HepG2 (cell line): ENCODE measurements at regions not wholly inside any gene's neighbourhood (a gene's known extent, or its start where the extent isn't known, plus 50 kb on each side); places are given as distances from the start of the nearest gene placed in this dataset.

Experiments used
- ATAC-seq: fragments of 200-7000 bp; cut with Tn5 transposase; 3 replicates; pipeline ENCODE4 v1.9.1; 2020; ENCODE audit warnings: mild to moderate bottlenecking, moderate library complexity
- BruUV-seq: library from RNA; stranded (reverse); fragments of 400-500 nt; replicated peaks from 2 replicates; lab custom pipeline; 2021; lab: Mats Ljungman, UMichigan
- CTCF ChIA-PET: fragments of 300-600 bp; formaldehyde crosslinking; extraction: SDS; loops from one replicate; lab custom pipeline; 2021; ENCODE audit warnings: low total read pairs, inconsistent platforms, low intra/inter-chr PET ratio; lab: Yijun Ruan, JAX
- POLR2A ChIA-PET: fragments of 350-600 bp; sonication (Branson Sonifier 250); formaldehyde crosslinking; loops from one replicate; lab custom pipeline; 2020; ENCODE audit warnings: antibody characterized with exemption, inconsistent platforms; lab: Yijun Ruan, JAX
- DNase-seq: peaks from one replicate; pipeline ENCODE4 v3.0.0-alpha.2; 2015; ENCODE audit warnings: low spot score
- FAIRE-seq: peaks from 3 replicates; lab custom pipeline; 2011; peaks lifted over from hg19 to GRCh38; lab: Jason Lieb, UNC
- H2AFZ ChIP-seq: one replicate; pipeline ENCODE4 v1.6.1; 2011; ENCODE audit warnings: low read length, inconsistent platforms
- H3K27ac ChIP-seq: fragments of 300-600 bp; 3 replicates; pipeline ENCODE4 v1.8.0; 2011; ENCODE audit warnings: mixed run types, mild to moderate bottlenecking, mixed read lengths, low read length, inconsistent platforms; ENCODE audit not compliant: insufficient read depth; ENCODE audit errors: extremely low read length
- H3K27me3 ChIP-seq, 2 experiments: fragments of 200-600 bp in 1 of 2; 2 replicates in 1 of 2; 3 replicates in 1 of 2; pipeline versions ENCODE4 v1.6.0 to v1.8.0; 2011; ENCODE audit warnings: low read length in 2 of 2, mild to moderate bottlenecking in 2 of 2, moderate library complexity in 2 of 2, inconsistent platforms in 1 of 2; ENCODE audit not compliant: insufficient read depth in 2 of 2, control insufficient read depth in 1 of 2
- H3K36me3 ChIP-seq, 2 experiments: fragments of 200-600 bp in 1 of 2; replicated peaks in 1 of 2; 2 replicates in 1 of 2; 3 replicates in 1 of 2; pipeline versions ENCODE4 v1.5.1 to v1.8.0; 2011; ENCODE audit warnings: low read length in 2 of 2, inconsistent platforms in 1 of 2; ENCODE audit not compliant: insufficient read depth in 2 of 2, control insufficient read depth in 1 of 2
- H3K4me1 ChIP-seq: 2 replicates; pipeline ENCODE4 v1.5.1; 2012; ENCODE audit warnings: low read length, inconsistent platforms; ENCODE audit not compliant: insufficient read depth
- H3K4me2 ChIP-seq: 2 replicates; pipeline ENCODE4 v1.6.0; 2011; ENCODE audit warnings: low read depth, low read length, inconsistent platforms
- H3K4me3 ChIP-seq, 3 experiments: fragments of 200-600 bp in 1 of 3; sonication (generic), shearing (Covaris generic) in 1 of 3; replicated peaks in 1 of 3; 2 replicates each; pipeline ENCODE4 v1.5.1; 2011 to 2016; ENCODE audit warnings: low read length in 3 of 3, inconsistent platforms in 2 of 3, low read depth in 2 of 3, mild to moderate bottlenecking in 2 of 3, control low read depth in 1 of 3, mixed read lengths in 1 of 3; ENCODE audit not compliant: insufficient read depth in 1 of 3
- H3K79me2 ChIP-seq: one replicate; pipeline ENCODE4 v1.6.1; 2011; ENCODE audit warnings: low read length, inconsistent platforms; ENCODE audit not compliant: insufficient read depth
- H3K9ac ChIP-seq: 2 replicates; pipeline ENCODE4 v1.6.0; 2011; ENCODE audit warnings: mild to moderate bottlenecking, low read depth, low read length, inconsistent platforms; ENCODE audit not compliant: insufficient read depth
- H3K9me3 ChIP-seq: 2 replicates; pipeline ENCODE4 v1.5.1; 2012; ENCODE audit warnings: mild to moderate bottlenecking, low read length
- H4K20me1 ChIP-seq: 2 replicates; pipeline ENCODE4 v1.6.0; 2011; ENCODE audit warnings: inconsistent platforms, mild to moderate bottlenecking, low read length, moderate library complexity; ENCODE audit not compliant: insufficient read depth
- RNF2 ChIP-seq: fragments of 450-650 bp; conservative IDR thresholded peaks from 2 replicates; pipeline ENCODE4 v1.6.1; 2016; ENCODE audit warnings: low read depth
- ZNF430 ChIP-seq: sonication (generic); formaldehyde crosslinking; IDR thresholded peaks from 2 replicates; pipeline ENCODE4 v1.9.0; 2021; ENCODE audit warnings: mild to moderate bottlenecking, missing genetic modification reagents
- ZNF768 ChIP-seq: sonication (generic); formaldehyde crosslinking; IDR thresholded peaks from 2 replicates; pipeline ENCODE4 v1.4.0; 2020; ENCODE audit warnings: missing genetic modification reagents
- ZNF878 ChIP-seq: sonication (generic); formaldehyde crosslinking; IDR thresholded peaks from 2 replicates; pipeline ENCODE4 v1.8.1; 2023; ENCODE audit warnings: mild to moderate bottlenecking, missing genetic modification reagents, moderate library complexity
- WGBS: methylation state at CpG from one replicate; pipeline ENCODE4 v1.1.6; 2017; ENCODE audit warnings: low lambda C conversion rate; 5-methylcytosine and 5-hydroxymethylcytosine counted together
- in situ Hi-C: cut with HindIII; loops from 2 replicates; pipeline ENCODE4 v1.10.0; 2017; ENCODE audit warnings: low pct_unique_long_range_greater_than_20kb; ENCODE audit not compliant: extremely low pct_ligation_motif_present
- intact Hi-C: fragments of 100-400 bp; cut with micrococcal nuclease; formaldehyde crosslinking; loops from one replicate; pipeline ENCODE4 v1.10.0; 2022; ENCODE audit not compliant: unreplicated experiment
- TF ChIP-seq, protein P1 (sequence below): sonication (generic); formaldehyde crosslinking; IDR thresholded peaks from 2 replicates; pipeline ENCODE4 v1.8.0; 2022; ENCODE audit warnings: missing genetic modification reagents, low read depth, mild to moderate bottlenecking, borderline replicate concordance

DNA sequence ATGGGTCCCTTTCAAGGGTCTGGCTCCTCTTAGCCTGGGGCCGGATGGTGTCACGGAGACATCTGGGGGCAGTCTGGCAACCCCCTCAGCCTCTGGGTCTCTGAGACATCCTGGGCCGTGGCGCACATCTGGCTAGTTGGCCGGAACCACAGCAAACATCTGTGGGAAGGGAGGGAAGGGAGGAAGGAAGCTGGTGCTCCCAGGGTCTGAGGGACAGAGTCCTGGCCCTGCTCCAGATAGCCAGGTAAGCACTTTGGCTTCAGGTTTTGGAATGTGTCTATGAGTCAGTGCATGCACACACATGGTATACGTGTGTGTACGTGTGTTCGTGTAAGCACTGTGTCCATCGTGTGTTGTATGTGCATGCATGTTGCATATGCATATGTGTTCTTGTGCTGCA, 225.1 kb downstream of the MN1 start:
- no peaks in the 10 kb centered on the region for H3K79me2 ChIP-seq
- H4K20me1 ChIP-seq: no peaks in the 10 kb centered on the region
- no peak for ATAC-seq
- H3K4me1 ChIP-seq: no peaks in the 10 kb centered on the region
- no TSS peak for BruUV-seq
- DNase-seq: no peak
- H3K4me3 ChIP-seq: no peak overlapping the region
- no peak for FAIRE-seq
- no peaks in the 10 kb centered on the region for H3K36me3 ChIP-seq
- no peak for TF ChIP-seq ZNF430 (CRISPR knock-in tag)
- H3K9ac ChIP-seq: no peak overlapping the region
- no peak overlapping the region for H3K27ac ChIP-seq
- in situ Hi-C loops: no loop called here
- no peak overlapping the region for H3K4me2 ChIP-seq
- H2AFZ ChIP-seq: no peak overlapping the region
- intact Hi-C loops: no loop called here
- ChIA-PET CTCF (no interaction called here), POLR2A (no interaction called here)
- H3K27me3 ChIP-seq: peaks cover 0 to 56% of the 10 kb centered on the region in 2 experiments; a peak in 3 of 5 replicates
- H3K9me3 ChIP-seq: peaks cover 5% of the 10 kb centered on the region; the same call in 1 of the 2 replicates
- 61% methylated on average over 6 of the region's 9 CpGs for WGBS

DNA sequence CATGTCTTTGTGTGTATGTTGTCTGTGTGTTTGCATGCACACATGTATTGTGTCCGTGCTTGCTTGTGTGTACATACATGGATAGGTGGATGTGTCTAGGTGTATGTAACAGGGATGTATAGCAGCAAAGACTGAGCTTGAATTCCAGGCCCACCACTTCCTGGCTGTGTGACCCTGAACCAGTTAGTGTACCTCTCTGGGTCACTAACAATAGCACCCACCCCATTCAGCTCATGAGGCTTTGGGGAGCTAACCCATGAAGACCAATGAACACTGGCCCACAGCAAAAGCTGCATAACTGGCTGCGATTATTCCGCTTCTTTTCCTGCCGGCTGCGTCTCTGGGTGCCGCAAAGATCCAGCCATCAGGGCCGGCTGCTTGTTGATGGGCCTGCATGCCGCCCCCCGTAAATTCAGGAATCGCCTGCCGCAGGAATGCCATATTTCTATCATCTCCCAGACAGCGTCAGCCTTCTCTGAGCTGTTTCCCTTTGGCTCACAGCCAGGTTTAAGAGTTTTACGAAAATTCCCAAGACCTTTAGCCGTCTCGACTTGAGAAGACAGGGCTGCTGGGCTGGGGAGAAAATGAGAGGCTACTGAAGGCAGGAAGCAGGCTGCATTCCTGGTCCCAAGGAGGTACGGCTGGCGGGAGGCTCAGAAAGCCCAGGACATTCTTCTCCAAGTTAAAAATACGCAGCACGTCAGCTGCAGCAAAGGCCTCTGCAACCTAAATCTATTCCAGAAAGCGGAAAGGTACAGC, 224.6 kb downstream of the MN1 start:
- H3K9ac ChIP-seq: no peak overlapping the region
- H3K9me3 ChIP-seq: peaks cover 5% of the 10 kb centered on the region; the same call in 1 of the 2 replicates
- peaks cover 0 to 54% of the 10 kb centered on the region in 2 experiments; a peak in 3 of 5 replicates for H3K27me3 ChIP-seq
- no peak overlapping the region for H3K27ac ChIP-seq
- TF ChIP-seq ZNF878 (CRISPR knock-in tag): no peak
- TF ChIP-seq ZNF768 (CRISPR knock-in tag): peak; percentile 16; the same call in 1 of the 2 replicates
- no peak for TF ChIP-seq RNF2
- TF ChIP-seq, protein P1, sequence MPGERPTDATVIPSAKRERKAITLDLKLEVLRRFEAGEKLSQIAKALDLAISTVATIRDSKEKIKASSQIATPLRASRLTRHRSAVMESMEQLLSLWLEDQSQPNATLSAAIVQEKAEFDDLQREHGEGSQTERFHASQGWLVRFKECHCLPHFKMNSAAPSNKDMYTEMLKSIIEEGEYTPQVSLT (CRISPR knock-in tag): no peak
- ChIA-PET CTCF (no interaction called here), POLR2A (no interaction called here)
- no peak overlapping the region for H3K4me3 ChIP-seq
- in situ Hi-C loops (no loop called here), intact Hi-C loops (no loop called here)
- BruUV-seq: no TSS peak
- no peaks in the 10 kb centered on the region for H3K79me2 ChIP-seq
- no peak overlapping the region for H2AFZ ChIP-seq
- no peaks in the 10 kb centered on the region for H3K36me3 ChIP-seq
- FAIRE-seq (no peak), ATAC-seq (no peak), DNase-seq (no peak)
- H3K4me2 ChIP-seq: no peak overlapping the region
- H3K4me1 ChIP-seq: no peaks in the 10 kb centered on the region
- H4K20me1 ChIP-seq: no peaks in the 10 kb centered on the region
- WGBS: 74% methylated on average over 19 of the region's 20 CpGs
